NOMO-1 treated with DMSO at 0.1 percent for 48 hours (cell line): ENCODE measurements at regions not wholly inside any gene's neighbourhood (a gene's known extent, or its start where the extent isn't known, plus 50 kb on each side); places are given as distances from the start of the nearest gene placed in this dataset.
A peak's percentile ranks its signal among the peaks of the same experiment; 100 is the strongest.
"Not testable (repeated sequence)": the region's sequence is repeated elsewhere in the genome, so short reads cannot be mapped to it uniquely, and the experiment has no call there.

ENCODE experiments used
- DNase-seq: peaks from one replicate; lab custom pipeline; 2025; ENCODE audit not compliant: unreplicated experiment; lab: John Stamatoyannopoulos, UW

- peak; percentile 33 for DNase-seq
These were observed 286.4 kb downstream of the PRDM5 start for GRCh38 chr4:120636120-120636630.

GRCh38 chr4:120633810-120634209 is 288.7 kb downstream of the PRDM5 start:
- DNase-seq = no peak

GRCh38 chr4:120630427-120630826 is 292.1 kb downstream of the PRDM5 start:
- DNase-seq = no peak

DNA sequence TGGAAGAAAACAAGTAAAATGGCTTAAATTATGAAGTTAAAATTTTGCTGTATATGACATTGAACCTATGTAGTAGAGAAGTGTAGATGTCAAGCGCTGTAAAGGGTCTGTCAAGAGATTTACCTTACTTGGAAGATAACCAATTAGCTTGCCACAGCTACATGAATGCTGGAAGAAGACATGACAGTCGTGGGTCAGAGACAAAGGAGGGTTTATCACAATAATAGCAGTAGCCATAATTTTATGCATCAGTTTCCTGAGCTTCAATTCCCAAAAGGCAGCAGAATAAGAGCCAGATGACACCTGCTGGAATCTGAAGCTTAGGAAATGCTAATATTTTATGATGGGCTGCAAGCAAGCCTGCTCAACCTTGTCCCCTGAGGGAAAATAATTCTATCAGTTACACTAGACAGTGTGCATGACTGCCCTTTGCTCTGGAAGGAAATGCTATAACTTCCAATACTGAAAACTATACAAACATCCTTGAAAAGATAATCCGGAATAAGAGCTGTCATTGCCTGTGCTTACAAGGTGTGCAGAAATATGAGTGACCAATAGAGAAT is 292.9 kb downstream of the PRDM5 start:
- no peak for DNase-seq

GRCh38 chr4:120622601-120623000 is 299.9 kb downstream of the PRDM5 start:
- no peak for DNase-seq

GRCh38 chr4:120617171-120617570 is 305.4 kb downstream of the PRDM5 start:
- no peak for DNase-seq

DNA sequence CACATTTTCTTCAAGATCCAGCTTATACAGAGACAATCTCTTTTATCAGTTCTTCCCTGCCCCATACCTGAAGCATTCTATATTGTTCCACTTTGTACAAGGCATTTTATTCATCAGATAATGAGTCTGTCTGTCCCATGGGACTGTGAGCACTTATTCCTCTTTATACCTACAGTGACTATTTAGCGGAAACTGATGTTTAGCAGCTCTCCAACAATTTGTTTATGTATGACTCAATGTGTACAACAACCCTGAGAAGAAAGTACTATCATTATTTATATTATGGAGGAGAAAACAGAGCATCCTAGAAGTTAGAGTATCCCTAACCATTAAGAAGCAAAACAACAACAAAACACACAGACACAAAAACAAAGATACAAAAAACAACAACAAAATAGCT is 306.5 kb downstream of the PRDM5 start:
- DNase-seq = no peak

DNA sequence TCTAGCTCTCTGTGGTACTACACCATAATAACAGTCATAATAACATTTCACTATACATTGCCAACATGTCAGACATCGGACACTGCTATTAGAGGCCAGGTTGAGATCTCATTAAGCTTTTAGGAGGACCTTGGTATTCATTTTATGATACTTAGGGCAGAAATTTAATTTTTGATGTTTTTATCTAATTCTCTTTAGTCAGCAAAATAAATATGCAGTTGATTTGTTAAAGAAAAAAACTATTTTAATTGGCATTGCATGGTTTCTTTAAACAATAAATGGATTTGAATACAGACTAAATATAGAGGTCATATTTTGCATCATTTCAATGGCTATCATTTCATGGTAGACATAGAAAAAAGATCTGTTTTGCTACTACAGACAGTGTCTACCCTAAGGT is 308.7 kb downstream of the PRDM5 start:
- DNase-seq = no peak

DNA sequence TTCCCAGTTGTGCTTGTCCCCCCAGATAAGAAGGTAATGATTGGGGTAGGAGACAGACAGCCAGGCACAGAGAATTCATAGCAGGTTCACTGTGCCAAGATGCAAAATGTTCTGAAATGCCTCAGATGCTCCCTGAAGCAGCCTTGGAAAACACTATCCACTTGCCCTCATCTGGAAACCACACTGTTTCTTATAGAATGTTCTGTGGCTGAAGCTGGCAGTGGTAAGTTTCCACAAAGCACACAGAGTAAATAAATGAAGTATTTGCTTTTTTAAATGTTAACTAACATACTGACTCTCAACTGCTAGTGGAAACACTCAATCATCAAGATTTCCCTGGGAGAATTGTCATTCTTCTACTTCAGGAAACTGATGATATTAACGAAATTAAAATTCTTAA is 311.4 kb downstream of the PRDM5 start:
- DNase-seq = no peak

DNA sequence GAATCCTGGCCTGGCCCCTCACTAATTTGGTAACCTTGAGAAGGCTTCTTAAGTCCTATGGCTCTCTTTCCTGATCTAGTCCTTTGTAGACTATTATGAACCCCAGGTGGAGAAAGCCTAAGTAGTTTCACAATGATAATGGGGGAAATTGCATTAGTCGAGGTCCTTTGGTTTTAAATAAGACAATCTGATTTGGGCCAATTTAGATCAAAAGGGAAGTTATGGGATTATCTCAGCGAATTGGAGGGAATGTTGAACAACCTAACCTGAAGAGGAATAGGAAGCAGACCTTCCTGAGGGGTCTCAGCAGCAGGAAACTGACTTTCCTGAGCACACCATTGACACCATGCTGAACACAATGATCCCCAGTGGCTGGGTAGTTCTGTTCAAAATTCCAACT is 331.5 kb downstream of the PRDM5 start:
- DNase-seq = no peak

DNA sequence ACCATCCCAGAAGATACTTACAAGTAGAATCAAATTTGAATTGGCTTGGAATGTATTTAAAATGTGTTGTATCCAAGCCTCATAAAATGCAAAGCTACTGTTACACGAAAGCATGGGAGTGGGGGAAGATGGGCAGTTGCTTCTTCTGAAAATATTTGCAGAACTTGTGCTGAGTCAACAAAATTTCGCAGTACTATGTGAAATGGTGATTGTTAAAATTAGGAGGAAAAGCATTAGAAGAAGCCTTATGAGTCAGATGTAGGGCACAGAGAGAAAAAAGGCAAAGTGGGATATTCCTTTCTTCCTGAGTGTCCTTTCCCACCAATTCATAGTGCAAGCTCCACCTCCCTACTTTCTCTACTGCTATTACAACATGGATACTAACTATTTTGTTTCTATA is 332.7 kb downstream of the PRDM5 start:
- DNase-seq = no peak

DNA sequence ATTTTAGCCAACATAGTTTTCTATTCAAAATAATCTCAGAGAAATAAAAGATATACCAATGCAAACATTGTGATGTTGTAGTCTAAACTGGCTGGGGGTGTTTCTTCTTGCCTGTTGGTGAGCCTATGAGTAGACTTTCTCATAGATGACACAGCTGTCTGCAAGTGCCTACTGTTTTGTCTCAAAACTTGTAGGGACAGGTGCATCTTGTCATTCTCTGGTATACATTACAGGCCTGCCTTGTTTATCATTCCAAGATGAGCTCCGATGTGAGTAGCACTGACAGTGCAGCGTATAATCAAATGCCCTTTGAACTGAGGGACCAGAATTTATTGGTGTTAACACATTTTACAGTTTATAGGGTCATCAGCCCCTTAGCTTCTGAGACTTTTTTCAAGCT is 353.8 kb downstream of the PRDM5 start:
- no peak for DNase-seq

DNA sequence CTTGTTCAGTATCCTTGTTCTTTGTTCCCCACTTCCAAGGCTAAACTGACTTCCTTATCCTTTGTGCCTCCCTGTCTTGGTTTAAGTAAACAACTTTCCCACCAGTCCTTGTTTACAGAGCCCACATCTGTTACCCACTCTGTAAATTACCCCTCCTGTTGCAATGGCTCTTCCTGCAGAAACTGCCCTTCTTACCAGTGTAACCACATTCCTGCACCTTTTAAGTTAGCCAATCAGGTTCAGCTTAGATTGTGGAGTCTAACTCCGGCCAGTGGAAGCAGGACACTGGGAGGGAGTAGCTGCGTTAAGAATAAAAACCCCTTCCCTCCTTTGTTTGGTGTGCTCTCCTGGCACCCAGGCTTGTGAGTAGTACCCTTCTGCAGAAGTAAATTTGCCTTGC is 360.9 kb downstream of the PRDM5 start:
- no peak for DNase-seq

DNA sequence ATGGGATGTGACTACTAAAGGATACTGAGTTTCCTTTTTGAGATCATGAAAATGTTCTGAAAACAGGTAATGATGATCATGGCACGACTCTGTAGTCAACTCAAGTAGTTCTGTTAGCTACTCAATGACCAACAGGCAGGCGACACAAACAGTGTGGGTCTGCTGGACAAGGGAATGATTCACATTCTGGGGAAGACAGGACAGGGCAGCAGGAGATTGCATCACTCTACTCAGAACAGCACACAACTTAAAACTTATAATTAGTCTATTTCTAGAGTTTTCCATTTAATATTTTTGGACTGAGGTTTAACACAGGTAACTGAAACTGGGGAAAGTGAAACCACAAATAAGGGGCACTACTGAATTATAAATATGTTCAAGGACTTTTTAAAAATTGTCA is 365.2 kb downstream of the PRDM5 start:
- DNase-seq = no peak

DNA sequence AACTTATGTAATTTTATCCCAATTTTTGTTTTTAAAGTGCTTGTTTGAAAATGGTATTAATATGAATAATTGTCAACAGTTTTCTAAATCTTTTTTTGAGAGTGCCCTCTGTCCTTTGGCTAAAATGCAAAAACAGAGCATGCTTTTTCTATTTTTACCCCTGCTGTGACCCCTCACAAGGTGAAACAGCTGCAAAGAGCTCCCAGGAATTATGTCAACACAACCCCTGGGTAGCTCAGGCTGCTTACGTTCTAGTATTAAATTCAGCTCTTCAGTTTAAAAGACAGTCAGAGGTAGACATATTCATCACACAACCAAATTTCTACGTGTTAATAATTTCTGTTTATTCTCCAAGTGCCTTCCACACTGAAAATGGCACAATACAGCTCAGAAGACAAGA is 367.5 kb downstream of the PRDM5 start:
- DNase-seq = no peak

- DNase-seq = no peak
These were observed 368.4 kb downstream of the PRDM5 start for GRCh38 chr4:120554086-120554485.

DNA sequence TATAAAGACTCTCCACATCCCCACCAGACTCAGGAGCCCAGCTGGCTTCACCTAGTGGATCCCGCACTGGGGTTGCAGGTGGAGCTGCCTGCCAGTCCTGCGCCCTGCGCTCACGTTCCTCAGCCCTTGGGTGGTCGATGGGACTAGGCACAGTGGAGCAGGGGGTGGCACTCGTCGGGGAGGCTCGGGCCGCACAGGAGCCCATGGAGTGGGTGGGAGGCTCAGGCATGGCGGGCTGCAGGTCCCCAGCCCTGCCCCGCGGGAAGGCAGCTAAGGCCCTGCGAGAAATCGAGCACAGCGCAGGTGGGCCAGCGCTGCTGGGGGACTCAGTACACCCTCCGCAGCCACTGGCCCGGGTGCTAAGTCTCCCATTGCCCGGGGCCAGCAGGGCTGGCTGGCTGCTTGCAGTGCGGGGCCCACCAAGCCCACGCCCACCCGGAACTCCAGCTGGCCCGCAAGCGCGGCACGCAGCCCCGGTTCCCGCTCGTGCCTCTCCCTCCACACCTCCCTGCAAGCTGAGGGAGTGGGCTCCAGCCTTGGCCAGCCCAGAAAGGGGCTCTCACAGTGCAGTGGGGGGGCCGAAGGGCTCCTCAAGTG is 371.8 kb downstream of the PRDM5 start:
- DNase-seq = not testable (repeated sequence)

- no peak for DNase-seq
These were observed 373.4 kb downstream of the PRDM5 start for GRCh38 chr4:120549011-120549570.

- DNase-seq = no peak
These were observed 377.1 kb downstream of the PRDM5 start for GRCh38 chr4:120545391-120545790.

DNA sequence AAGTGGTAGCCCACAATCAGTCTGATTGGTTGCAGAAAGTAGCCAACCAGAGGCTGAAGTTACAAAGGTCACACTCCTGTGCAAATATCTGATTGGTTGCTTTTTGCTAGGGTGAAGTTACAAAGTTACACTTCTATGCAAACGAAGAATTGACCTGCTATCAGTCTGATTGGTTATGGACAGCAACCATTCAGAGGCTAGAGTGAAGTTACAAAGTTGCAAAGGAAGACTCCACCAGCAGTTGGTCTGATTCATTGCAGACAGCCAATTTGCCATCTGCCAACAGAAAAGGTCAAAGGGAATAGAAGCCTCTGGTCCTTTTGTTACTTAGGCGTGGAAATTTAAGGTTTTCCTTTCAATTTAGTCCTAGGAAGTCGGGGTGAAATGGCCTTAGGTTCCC is 377.7 kb downstream of the PRDM5 start:
- no peak for DNase-seq

DNA sequence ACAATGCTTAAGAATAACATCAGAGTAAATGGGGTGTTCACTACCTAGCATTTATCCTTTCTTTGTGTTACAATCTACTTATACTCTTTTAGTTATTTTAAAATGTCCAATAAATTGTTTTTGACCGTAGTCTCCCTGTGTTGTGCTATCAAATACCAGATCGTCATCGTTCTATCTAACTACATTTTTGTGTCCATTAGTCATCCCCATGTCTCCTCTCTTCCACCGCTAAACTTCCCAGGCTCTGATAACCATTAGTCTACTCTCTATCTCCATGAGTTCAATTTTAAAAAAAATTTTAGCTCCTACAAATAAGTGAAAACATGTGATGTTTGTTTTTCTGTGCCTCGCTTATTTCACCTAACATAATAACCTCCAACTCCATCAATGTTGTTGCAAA is 381.9 kb downstream of the PRDM5 start:
- DNase-seq = no peak

GRCh38 chr4:120536884-120537283 is 385.6 kb downstream of the PRDM5 start:
- DNase-seq = no peak

DNA sequence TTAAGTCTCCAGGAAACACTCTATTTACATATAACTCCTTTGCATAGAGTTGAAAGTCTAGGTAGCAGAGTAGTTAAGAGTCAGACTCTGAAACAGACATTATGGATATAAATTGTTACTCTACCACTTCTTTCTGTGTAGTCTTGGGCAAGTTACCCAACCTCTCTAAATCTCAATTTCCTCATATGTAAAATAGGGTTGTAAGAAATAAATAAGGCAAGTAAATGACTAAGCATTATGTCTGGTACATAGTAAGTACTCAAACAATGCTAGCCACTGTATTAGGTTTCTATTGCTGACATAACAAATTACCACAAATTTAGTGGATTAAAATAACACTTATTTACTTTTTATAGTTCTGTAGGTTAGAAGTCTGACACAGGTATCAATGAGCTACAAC is 394.1 kb downstream of the PRDM5 start:
- DNase-seq = peak; percentile 5
